Endodermal cell (in vitro differentiated cells): ENCODE measurements at regions not wholly inside any gene's neighbourhood (a gene's known extent, or its start where the extent isn't known, plus 50 kb on each side); places are given as distances from the start of the nearest gene placed in this dataset.

ENCODE experiments used
- DNase-seq: peaks from one replicate; pipeline ENCODE4 v3.0.0-alpha.2; 2017
- H3K27ac ChIP-seq: 2 replicates; pipeline ENCODE4 v1.5.1; 2013; ENCODE audit warnings: mild to moderate bottlenecking, low read depth, low read length, moderate library complexity
- H3K27me3 ChIP-seq: 2 replicates; pipeline ENCODE4 v1.6.1; 2013; ENCODE audit warnings: mild to moderate bottlenecking, low read length, moderate library complexity; ENCODE audit not compliant: insufficient read depth, control insufficient read depth, poor library complexity, severe bottlenecking
- H3K36me3 ChIP-seq: 2 replicates; pipeline ENCODE4 v1.7.0; 2013; ENCODE audit warnings: mild to moderate bottlenecking, low read length, moderate library complexity; ENCODE audit not compliant: control insufficient read depth, insufficient read depth
- H3K4me1 ChIP-seq: one replicate; pipeline ENCODE4 v1.7.0; 2013; ENCODE audit warnings: low read length; ENCODE audit not compliant: control insufficient read depth, insufficient read depth
- H3K4me3 ChIP-seq: 2 replicates; pipeline ENCODE4 v1.5.1; 2013; ENCODE audit warnings: mild to moderate bottlenecking, low read length, moderate library complexity
- H3K9ac ChIP-seq: 2 replicates; pipeline ENCODE4 v1.6.1; 2013; ENCODE audit warnings: mild to moderate bottlenecking, low read length, moderate library complexity; ENCODE audit not compliant: poor library complexity, severe bottlenecking; ENCODE audit errors: extremely low read depth
- H3K9me3 ChIP-seq: 2 replicates; pipeline ENCODE4 v1.6.1; 2013; ENCODE audit warnings: mild to moderate bottlenecking, low read length, moderate library complexity; ENCODE audit not compliant: control insufficient read depth
- H3K27ac Mint-ChIP-seq: 2 replicates; pipeline ENCODE4 v1.8.0; 2020; ENCODE audit warnings: mixed read lengths
- H3K27me3 Mint-ChIP-seq: 2 replicates; pipeline ENCODE4 v1.8.0; 2021; ENCODE audit warnings: mild to moderate bottlenecking, mixed read lengths; ENCODE audit not compliant: insufficient read depth
- H3K36me3 Mint-ChIP-seq: 2 replicates; pipeline ENCODE4 v1.8.0; 2020; ENCODE audit warnings: low read depth, mixed read lengths
- H3K4me1 Mint-ChIP-seq: 2 replicates; pipeline ENCODE4 v1.8.0; 2020; ENCODE audit warnings: mixed read lengths
- H3K4me3 Mint-ChIP-seq: 2 replicates; pipeline ENCODE4 v1.8.0; 2020; ENCODE audit warnings: mild to moderate bottlenecking, moderate library complexity, mixed read lengths
- H3K9me3 Mint-ChIP-seq: 2 replicates; pipeline ENCODE4 v1.8.0; 2020; ENCODE audit warnings: mild to moderate bottlenecking, mixed read lengths
- CTCF ChIP-seq: fragments of 200-600 bp; sonication (generic); conservative IDR thresholded peaks from 2 replicates; pipeline ENCODE4 v1.5.0; 2021; ENCODE audit warnings: antibody characterized with exemption, mild to moderate bottlenecking
- WGBS, 2 experiments: methylation state at CpG; one replicate each; pipeline versions ENCODE4 v1.1.5 to v1.1.7; 2013; ENCODE audit warnings: missing lambda C conversion rate in 2 of 2, mixed read lengths in 1 of 2; ENCODE audit not compliant: insufficient coverage in 1 of 2, insufficient read length in 1 of 2; 5-methylcytosine and 5-hydroxymethylcytosine counted together

- Histone ChIP-seq H3K36me3 (no peaks in the 10 kb centered on the region), H3K4me3 (no peak overlapping the region), H3K9ac (no peak overlapping the region), H3K4me1 (no peaks in the 10 kb centered on the region), H3K27me3 (no peaks in the 10 kb centered on the region), H3K27ac (no peak overlapping the region), H3K9me3 (no peaks in the 10 kb centered on the region)
- Mint-ChIP-seq H3K4me1 (peaks cover 6% of the 10 kb centered on the region), H3K27ac (no peak overlapping the region), H3K36me3 (no peaks in the 10 kb centered on the region), H3K9me3 (no peaks in the 10 kb centered on the region), H3K27me3 (no peaks in the 10 kb centered on the region), H3K4me3 (no peak overlapping the region)
- TF ChIP-seq CTCF, result no peak
- no peak for DNase-seq
Measured at GRCh38 chr1:168431882-168432281, 111.9 kb downstream of the XCL2 start.

GRCh38 chr1:168430321-168430720 lies 113.5 kb downstream of the XCL2 start:
- no peaks in the 10 kb centered on the region for H3K36me3 Mint-ChIP-seq
- no peak for TF ChIP-seq CTCF

GRCh38 chr1:168428063-168428731 lies 115.6 kb downstream of the XCL2 start:
- Histone ChIP-seq H3K4me3 (no peak overlapping the region), H3K27me3 (no peaks in the 10 kb centered on the region), H3K27ac (no peak overlapping the region), H3K9me3 (no peaks in the 10 kb centered on the region), H3K36me3 (no peaks in the 10 kb centered on the region), H3K4me1 (no peaks in the 10 kb centered on the region), H3K9ac (no peak overlapping the region)
- TF ChIP-seq CTCF, result no peak
- peaks cover 6% of the 10 kb centered on the region for H3K4me1 Mint-ChIP-seq
- H3K27me3 Mint-ChIP-seq, result no peaks in the 10 kb centered on the region
- no peak overlapping the region for H3K4me3 Mint-ChIP-seq
- no peaks in the 10 kb centered on the region for H3K9me3 Mint-ChIP-seq
- peak; percentile 58 for DNase-seq
- H3K36me3 Mint-ChIP-seq, result no peaks in the 10 kb centered on the region
- WGBS, 2 experiments, result 65 to 71% methylated on average over 2 to 4 of the region's 4 CpGs
- H3K27ac Mint-ChIP-seq, result no peak overlapping the region

More at GRCh38 chr1:168430321-168430720, 113.5 kb downstream of the XCL2 start:
- no peak overlapping the region for H3K27ac ChIP-seq
- Mint-ChIP-seq H3K4me1 (peaks cover 6% of the 10 kb centered on the region), H3K9me3 (no peaks in the 10 kb centered on the region), H3K4me3 (no peak overlapping the region), H3K27me3 (no peaks in the 10 kb centered on the region), H3K27ac (no peak overlapping the region)
- H3K9me3 ChIP-seq, result no peaks in the 10 kb centered on the region
- no peaks in the 10 kb centered on the region for H3K4me1 ChIP-seq
- H3K27me3 ChIP-seq, result no peaks in the 10 kb centered on the region
- H3K9ac ChIP-seq, result no peak overlapping the region
- 92% methylated on average over 10 to 12 of the region's 13 CpGs for WGBS, 2 experiments
- H3K36me3 ChIP-seq, result no peaks in the 10 kb centered on the region
- H3K4me3 ChIP-seq, result no peak overlapping the region
- DNase-seq, result no peak
